DMS79 (cell line): ENCODE measurements at regions not wholly inside any gene's neighbourhood (a gene's known extent, or its start where the extent isn't known, plus 50 kb on each side); places are given as distances from the start of the nearest gene placed in this dataset.

Experiments used
- DNase-seq: peaks from one replicate; lab custom pipeline; 2025; lab: John Stamatoyannopoulos, UW

DNA sequence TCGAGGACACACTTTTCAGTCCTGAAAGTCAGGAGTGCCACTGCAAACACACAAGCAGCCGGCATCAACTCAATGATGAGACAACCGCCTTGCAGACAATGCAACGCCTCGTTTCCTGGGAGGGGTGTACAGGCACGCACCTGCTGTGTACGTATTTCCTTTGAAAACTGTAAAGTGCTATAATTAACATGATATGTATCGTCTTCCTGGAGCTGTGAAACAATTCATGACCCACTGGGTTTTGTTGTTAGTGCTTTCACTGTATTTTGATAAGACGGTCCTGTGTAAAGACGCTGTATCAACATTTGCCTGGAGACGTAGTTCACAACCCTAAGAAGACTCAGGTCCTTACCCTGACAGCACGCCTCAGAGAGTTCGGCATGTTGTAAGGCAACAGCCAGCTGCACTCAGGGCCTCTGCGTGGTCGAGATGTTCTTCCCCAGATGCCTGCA is 105.7 kb upstream of the ANO1 start:
- DNase-seq = no peak

DNA sequence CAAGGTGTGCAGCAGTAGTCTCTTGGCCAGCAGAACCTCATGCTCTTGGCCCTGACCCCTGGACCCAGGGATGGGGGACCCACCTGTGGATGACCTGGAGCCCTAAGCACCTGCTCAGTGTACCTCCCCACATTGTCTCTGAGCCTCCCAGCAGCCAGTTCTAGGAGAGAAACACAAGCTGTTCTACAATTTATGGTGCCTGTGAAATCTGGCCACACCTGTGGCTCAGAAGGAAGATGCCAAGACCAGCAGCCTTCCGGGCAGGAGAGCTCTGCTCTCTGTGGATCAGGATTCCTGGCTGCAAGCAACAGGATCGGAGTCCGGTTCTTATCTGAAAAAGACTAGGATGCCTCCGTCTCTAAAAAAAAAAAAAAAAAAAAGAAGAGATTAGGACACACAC is 103.6 kb upstream of the ANO1 start:
- DNase-seq = no peak

DNA sequence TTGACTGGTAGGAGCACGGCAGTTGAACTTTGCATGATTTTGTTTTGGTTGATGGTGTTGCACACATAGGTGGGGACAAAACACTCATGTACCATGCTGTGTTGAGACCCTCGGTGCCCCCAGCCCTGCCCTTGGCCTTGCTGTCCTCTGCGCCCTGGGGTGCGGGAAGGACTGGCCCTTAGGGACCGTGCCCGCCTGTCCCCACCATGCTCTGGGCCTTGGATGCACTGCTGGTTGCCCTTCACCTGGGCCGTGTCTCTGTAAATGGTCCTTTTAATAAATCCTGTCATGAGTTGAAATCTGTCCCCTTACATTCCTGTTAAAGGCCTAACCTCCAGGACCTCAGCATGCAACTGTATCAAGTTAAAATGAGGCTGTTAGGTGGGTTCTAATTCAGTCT is 102.3 kb upstream of the ANO1 start:
- no peak for DNase-seq

DNA sequence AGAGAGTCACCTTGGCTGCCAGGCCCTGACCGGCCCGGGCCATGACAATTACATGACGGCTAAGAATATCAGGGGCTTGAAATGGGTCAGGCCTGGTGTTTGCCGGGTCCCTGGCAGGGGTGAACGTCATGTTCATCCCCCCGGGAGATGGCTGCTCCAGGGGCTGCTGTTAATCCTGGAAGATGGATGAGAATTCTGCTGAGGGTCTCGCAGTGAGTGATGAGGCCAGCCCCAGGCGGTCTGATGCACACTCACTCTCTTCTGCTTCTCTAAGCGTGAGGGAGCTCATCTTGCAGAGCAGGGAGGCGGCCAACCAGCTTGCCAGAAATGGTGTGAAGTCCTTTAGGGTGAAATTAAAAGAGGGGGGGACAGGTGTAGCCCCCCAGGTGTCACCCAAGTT is 101.3 kb upstream of the ANO1 start:
- DNase-seq = no peak

DNA sequence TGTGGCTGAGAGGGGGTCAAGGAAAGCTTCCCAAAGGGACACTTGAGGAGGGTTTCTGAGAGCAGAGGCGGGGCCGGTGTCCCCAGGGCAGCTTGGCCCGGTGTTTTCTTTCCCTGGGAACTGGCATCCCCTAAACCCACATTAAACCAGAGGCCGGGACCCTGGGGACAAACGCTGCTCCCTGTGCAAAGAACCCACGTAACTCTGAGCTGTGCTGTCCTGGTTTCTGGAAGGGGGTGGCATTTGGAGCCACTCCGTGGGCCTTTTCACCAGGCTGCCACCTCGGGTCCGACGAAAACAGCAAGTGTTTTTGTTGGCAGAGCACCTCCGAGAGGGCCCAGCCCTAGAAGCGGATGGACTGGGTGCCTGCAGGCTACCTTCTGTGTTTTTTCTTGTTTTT is 100.2 kb upstream of the ANO1 start:
- no peak for DNase-seq

DNA sequence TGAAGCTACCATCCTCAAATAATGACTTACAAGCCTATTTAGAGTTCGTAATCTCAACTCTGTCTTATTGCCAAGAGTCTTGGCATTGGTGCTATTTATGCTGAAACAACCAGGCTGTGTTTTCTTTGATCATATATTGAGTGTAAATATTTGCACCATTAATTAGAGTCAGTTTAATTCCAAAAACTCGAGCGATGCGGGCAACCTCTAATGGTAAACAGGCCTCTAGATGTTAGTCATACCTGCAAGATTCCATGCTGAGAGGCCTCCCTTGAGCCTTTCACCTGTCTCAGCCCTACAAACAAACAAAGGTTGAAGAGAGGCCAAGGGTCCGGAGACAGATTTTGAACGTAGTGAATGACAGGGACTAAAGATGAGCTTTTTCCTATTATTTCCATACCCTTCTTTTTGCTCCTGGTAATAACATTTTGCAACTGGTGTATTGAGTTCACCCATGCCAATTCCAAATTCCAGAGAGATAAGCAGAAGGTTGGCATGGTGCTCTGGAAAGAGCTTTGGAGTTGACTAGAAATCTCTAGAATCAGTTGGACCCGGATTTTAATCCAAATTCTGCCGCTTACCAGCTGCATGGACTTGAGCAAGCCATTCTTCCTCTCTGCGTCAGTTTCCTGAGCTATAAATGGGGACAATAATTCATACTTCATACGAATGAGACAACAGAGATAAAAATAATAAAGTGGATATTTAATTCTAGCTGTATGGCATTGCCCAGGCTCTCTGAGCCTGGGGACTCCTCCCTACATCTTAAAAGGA is 99.1 kb upstream of the ANO1 start:
- no peak for DNase-seq

DNA sequence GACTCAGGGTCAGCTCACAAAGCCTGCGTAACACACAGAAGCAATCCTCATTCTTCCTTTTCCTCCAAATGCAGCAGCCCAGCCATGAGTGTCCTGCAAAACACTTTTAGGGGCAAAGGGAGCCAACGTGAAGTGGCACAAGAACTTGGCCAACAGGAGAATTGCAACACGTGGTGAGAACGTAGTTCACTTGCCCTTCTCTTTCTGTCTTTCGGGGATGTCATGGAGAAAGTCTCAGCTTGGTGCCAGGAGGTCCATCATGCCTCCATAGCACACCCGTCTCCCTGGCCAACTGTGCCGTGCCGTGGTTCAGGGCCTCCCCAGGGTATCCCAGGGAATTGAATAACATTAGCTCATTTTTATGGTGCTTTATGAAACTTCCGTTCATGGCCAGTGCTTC is 98.5 kb upstream of the ANO1 start:
- DNase-seq = no peak

DNA sequence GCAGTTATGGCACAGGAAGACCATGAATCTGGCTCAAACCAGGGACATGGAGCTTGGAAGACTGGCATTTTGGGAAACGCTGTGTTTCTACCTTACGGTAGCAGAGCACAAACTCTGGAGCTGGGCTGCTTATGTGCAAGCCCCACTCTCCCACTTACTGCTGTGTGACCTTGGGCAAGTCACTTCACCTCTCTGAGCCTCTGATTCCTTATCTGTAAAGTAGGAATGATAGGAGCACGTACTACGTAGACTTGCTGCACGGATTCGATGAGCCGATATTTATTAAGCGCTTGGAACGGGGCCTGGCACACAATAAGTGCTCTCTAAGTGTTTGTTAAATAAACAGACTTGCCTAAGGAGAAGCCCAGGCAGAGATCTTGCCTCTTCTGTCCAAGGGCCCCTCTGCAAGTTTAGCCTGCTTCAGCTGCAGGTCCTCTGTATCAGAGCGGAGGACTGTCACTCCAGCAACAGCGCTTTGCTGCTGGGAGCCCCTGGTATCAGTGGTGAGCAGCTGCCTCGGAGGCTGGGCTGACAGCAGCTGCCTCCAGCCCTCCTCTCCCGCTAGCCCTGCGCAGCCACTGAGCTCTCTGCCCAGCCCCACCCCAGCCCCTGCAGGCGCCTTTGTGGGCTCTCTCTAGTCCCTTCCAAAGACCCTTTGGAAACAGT is 96.9 kb upstream of the ANO1 start:
- DNase-seq = peak; percentile 76

DNA sequence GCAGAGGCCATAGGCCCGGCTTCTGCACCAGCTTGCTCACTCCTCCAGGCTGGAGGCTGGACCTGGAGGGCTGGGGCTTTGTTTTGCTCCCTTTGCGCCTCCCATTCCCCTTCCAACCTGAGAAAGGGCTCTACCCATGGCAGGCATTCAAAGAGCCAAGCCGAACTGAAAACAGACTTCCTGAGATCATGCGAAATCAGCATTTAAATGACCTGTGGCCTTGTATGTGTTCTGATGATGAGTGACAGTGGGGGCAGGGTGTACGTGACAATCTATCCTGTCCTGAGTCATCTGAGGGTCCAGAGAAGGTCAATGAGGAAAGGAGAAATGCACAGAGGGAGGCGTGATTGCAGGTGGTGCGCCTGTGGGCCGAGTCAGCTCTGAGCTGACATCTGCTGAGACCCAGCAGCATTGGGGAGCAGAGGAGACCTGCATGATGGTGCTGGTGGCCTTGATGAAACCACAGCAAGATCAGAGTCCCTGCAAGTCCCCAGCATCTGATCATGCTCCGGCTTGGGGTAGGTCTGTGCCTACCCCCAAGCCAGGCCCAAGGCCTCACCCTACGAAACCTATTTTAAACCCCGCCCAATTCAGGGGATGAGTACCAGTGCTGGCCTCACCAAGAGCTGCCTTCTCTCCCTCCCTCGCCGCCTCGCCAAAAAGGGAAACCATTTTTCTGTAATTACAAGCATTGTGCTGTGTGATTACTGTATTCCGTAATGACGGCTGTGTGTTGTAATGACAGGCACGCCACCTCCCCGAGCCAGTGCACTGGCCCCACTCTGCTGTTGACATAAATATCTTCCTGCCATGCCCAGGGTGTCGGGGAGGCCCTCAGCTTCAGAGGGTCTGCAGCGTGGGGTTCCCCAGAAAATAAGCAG is 95.2 kb upstream of the ANO1 start:
- DNase-seq = no peak

DNA sequence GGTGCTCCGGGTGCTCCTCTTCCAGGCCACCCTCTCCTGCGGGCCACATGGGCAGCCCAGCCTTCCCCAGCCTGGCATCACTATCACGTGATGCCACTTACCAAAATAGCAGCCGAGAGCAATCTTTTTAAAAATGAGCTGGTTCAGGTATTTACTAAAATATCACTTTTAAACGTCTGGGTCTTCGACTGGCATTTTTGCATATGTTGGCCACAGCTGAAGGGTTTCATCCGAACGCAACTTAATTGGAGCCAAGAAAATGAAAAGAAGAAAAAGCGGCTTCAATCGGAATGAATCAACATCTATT is 94.6 kb upstream of the ANO1 start:
- DNase-seq = no peak

DNA sequence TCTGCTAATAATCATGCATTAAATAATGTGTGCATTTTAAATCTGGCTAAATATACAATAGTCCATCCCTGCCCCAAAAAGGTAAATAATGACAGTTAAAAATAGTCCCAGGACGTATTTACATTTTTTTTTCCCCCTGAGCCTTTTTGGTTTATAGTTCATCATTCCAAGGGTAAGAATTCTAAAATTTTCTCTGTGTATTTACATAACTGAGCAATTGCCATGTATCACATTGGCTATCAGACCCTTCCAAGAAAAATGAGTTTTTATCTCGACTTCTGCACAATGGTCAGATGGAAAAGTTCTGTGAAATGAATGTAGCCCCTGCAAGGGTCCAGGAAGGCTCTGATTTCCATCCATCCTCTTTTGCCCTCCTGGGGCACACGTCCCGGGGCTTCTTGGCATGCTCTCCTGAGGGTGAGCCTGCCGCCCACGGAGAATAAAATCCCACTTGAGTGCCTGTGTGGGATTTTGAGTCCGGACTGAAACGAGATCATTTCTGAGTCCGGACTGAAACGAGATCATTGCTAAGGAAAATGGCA is 94.1 kb upstream of the ANO1 start:
- DNase-seq = no peak

DNA sequence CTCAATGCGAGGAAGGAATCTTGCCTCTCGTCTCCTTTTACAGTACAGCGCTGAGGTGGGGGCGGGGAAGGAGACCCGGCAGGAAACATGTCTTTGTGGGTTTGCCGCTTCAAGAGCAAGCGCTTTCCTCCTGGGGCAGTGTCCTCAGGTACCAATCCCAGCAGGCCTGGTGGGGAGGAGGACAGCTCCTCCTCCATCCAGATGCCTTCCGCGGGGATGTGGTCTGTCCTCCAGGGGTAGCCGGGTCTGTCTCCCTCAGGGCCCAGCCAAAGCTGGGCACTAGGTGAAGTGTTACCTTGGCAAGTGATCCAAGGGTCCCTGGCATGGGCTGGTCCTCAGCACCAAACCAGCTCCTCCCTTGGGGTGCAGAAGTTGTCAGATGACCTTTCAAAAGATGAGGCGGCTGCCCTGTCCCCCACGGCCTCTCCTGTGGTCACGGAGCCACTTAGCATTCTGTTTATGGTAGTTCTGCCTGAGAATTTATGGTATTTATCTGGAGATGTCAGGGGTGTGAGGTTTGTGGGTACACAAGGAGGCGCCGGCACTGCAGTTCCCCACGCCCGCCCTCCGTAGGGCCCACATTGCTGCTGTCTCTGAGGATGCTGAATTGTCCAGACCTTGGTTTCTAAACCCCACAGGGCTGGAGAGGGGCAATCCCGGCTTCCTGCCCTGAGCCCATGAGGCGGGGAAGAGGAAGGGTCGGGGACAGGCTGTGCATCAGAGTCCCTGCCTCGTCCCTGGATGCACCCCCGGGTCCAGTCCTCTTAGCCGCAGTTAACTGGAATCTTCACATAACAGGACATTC is 93.5 kb upstream of the ANO1 start:
- DNase-seq = peak; percentile 18

DNA sequence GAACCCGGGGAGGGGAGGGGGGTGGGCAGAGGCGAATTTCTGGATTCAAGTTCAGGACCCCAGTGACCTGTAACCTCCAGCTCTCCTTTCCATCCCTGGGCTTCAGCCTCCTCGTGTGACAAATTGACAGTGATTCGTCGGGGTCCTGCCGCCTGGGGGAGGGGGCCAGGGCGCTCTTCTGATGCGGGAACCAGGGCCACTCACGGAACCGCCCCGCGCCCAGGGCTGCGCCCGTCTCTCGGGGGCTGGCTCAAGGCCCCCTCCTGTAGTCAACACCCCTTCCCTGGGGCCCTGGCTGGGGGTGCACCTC is 92.8 kb upstream of the ANO1 start:
- no peak for DNase-seq

DNA sequence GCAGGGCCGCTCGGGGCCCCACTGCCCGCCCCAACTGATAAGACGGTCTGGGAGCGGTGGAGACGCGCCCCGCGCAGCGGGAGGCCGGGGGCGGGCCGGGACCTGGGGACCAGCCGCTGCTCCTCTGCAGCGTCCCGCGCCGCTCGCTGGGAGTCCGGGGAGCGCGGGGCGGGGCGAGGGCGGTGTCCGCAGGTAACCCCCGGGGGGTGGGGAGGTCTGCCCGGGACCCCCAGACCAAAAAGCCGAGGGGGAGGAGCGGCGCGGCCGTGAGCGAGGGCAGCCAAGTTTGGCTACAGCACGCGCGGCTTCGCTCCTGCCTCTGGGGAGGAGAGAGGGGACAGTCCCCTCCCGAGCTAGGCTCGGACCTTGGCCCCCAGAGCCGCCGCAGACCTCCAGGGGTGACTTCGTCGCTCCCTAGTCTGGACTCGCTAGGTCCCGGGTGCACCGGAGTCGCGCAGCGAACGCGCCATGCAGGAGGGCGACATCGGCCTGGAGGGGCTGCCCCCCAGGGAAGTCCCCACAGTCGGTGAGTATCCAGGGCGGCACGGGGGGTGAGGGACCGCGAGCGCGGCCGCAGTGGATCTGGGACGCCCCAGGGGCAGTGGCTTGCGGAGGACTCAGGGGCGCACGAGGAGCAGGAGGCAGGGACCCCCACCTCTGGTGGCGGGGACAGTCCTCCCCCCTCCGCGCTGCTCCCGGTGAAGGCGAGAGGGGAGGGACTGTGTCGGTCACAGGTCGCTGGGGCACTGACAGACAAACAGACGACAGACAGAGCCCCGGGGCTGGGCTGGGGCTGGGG is 92.3 kb upstream of the ANO1 start:
- DNase-seq = no peak

DNA sequence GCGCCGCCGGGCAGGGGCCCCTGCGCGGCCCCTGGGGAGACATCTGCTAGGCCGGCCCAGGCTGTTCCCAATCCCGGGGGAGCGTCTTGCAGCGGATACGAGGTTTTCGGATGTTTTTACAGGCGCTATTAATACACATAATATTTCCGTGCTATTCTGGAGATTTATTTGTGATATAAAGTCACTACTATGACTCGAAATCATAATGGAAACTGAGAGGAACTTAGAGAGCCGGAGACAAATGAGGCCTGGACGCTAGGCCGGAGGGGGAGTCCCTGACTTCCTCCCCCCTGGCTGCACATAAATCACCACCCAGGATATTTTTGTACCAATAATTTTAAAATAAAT is 91.7 kb upstream of the ANO1 start:
- DNase-seq = no peak

DNA sequence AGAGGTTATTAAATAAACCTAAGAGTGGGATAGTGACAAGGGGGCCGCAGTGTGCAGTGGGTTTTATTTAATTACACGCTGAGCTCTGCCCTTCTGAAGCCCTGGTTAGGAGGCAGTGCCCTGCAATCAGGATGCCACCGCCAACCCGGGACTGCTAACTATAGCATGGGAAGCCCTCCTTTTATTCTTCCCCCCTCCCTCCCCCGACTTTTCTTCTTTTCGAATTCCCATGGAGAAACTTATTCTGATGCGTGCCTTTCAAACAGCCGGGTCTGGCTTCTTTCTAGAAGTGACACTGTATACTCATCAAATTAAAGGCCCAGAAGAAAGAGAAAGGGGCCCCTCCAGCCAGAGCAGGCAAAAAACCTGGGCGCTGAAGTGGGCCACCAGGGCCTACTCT is 91.3 kb upstream of the ANO1 start:
- DNase-seq = no peak

DNA sequence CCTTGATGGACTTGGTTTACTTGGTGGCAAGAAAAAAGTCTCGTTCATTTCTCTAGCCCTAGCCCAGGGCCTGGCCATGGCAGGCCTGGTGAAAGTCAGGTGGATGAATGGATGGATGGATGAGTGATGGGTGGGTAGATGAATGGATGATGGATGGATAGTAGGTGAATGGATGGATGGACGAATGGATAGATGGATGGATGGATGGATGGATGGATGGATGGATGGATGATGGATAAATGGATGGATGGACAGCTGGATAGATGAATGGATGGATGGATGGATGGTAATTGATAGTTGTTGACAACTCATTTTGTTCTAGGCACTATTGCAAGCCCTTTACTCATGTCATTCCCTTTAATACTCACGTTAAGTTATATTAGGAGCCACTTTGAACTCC is 86.1 kb upstream of the ANO1 start:
- DNase-seq = no peak

DNA sequence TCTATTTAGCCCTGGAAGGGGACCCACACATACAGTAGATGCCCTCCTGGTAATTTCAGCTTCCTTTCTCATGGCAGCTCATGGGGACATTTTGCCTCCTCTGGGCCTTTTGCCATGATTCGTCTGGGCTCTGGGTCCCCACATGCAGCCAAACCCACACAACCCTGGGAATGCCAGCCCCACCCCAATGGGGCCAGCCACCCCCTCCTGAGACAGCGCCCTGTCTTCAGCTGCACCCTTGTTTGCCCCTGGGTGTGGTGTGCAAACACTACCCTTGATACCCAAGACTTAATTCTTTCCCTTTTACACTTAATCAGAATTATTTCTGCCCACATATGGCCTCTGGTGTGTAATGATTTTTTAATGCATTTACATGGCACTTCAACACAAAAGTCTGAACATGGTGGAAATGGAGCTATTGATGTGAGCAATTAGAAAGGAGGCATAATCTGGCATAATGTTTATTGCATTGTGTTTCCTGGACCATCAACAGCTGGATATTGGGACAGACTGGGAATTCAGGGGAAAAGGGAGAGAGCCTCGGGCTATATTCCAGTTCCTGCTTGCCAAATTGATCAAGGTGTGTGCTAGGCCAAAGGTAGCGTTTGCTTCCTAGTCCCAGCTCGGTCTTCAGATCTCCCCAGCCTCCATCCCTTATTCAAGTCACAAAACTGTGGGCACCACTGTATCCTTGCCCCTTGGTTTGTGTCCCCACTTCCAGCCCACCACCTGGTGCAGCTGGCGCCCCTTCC is 85.0 kb upstream of the ANO1 start:
- no peak for DNase-seq

DNA sequence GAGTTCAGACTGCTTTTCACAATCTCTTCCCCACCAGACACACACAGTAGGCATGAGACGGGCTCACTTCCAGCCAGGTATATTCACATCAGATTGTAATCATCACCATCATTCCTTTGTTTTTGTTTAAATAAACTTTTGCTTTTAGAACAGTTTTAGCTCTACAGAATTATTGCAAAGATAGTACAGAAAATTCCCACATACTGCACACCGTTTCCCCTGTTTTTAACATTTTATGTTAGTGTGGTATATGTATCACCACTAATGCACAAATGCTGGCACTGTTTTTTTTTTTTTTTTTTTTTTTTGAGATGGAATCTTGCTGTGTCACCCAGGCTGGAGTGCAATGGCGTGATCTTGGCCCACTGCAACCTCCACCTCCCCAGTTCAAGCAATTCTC is 83.3 kb upstream of the ANO1 start:
- DNase-seq = no peak

DNA sequence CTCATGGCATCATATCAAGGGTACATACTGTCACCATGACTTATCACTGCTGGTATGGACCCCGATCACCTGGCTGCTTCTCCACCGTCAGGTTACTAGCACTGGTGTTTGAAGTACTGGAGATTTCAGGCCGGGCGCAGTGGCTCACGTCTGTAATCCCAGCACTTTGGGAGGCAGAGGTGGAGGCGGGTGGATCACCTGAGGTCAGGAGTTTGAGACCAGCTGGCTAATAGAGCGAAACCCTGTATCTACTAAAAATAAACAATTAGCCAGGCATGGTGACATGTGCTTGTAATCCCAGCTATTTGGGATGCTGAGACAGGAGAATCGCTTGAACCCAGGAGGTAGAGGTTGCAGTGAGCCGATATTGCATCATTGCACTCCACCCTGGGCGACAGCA is 82.4 kb upstream of the ANO1 start:
- DNase-seq = no peak

DNA sequence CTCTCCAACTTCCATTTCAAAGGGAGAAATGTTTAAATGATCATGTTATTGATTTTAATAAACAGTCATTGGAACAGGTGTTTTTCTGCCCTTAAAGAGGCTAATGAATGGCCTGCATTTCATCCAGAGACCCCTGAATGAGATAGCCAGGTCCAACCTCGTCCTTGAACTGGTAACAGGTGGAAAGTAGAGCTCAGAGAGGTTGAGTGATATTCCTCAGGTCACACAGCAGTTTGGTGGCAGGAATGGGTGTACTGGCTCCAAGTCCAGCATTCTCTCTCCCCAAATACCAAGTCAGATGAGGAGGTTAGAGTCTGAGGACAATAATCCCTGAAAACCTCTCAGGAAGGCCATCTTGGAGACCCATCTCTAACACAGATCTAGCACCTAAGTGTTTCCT is 81.7 kb upstream of the ANO1 start:
- DNase-seq = no peak
